Hepatocyte (in vitro differentiated cells): ENCODE measurements at regions not wholly inside any gene's neighbourhood (a gene's known extent, or its start where the extent isn't known, plus 50 kb on each side); places are given as distances from the start of the nearest gene placed in this dataset.

Experiments used
- DNase-seq: peaks from one replicate; pipeline ENCODE4 v3.0.0-alpha.2; 2016; ENCODE audit warnings: low spot score
- H2AFZ ChIP-seq: fragments of 200-600 bp; sonication (generic); 2 replicates; pipeline ENCODE4 v1.6.0; 2016; ENCODE audit warnings: antibody characterized with exemption, mild to moderate bottlenecking
- H3K27ac ChIP-seq: fragments of 200-600 bp; sonication (generic); 2 replicates; pipeline ENCODE4 v1.5.1; 2016; ENCODE audit warnings: mild to moderate bottlenecking
- H3K27me3 ChIP-seq: fragments of 200-600 bp; sonication (generic); 2 replicates; pipeline ENCODE4 v1.6.1; 2016
- H3K36me3 ChIP-seq: fragments of 200-600 bp; sonication (generic); replicated peaks from 2 replicates; pipeline ENCODE4 v1.5.1; 2016; ENCODE audit warnings: low read depth; ENCODE audit not compliant: insufficient read depth
- H3K4me1 ChIP-seq: fragments of 200-600 bp; sonication (generic); 2 replicates; pipeline ENCODE4 v1.5.1; 2016; ENCODE audit warnings: mild to moderate bottlenecking, moderate library complexity; ENCODE audit not compliant: insufficient read depth
- H3K4me2 ChIP-seq: fragments of 200-600 bp; sonication (generic); 2 replicates; pipeline ENCODE4 v1.6.0; 2016
- H3K4me3 ChIP-seq: fragments of 200-600 bp; sonication (generic); 2 replicates; pipeline ENCODE4 v1.5.1; 2016; ENCODE audit warnings: mild to moderate bottlenecking
- H3K79me2 ChIP-seq: fragments of 200-600 bp; sonication (generic); 2 replicates; pipeline ENCODE4 v1.6.0; 2017; ENCODE audit warnings: mild to moderate bottlenecking
- H3K9me2 ChIP-seq: fragments of 200-600 bp; sonication (generic); replicated peaks from 2 replicates; pipeline ENCODE4 v1.6.0; 2017; ENCODE audit warnings: mild to moderate bottlenecking; ENCODE audit not compliant: insufficient read depth
- H3K9me3 ChIP-seq: fragments of 200-600 bp; sonication (generic); 2 replicates; pipeline ENCODE4 v1.5.1; 2016; ENCODE audit warnings: low read depth, mild to moderate bottlenecking
- H4K20me1 ChIP-seq: fragments of 200-600 bp; sonication (generic); 2 replicates; pipeline ENCODE4 v1.6.0; 2016; ENCODE audit warnings: mild to moderate bottlenecking; ENCODE audit not compliant: insufficient read depth, poor library complexity, severe bottlenecking
- CTCF ChIP-seq: fragments of 200-600 bp; sonication (generic); IDR thresholded peaks from 2 replicates; pipeline ENCODE4 v1.5.1; 2016; ENCODE audit warnings: antibody characterized with exemption, mild to moderate bottlenecking; ENCODE audit not compliant: poor library complexity
- EZH2 ChIP-seq: fragments of 200-600 bp; sonication (generic); IDR thresholded peaks from 2 replicates; pipeline ENCODE4 v1.6.1; 2016; ENCODE audit warnings: antibody characterized with exemption, mild to moderate bottlenecking, borderline replicate concordance
- EZH2phosphoT487 ChIP-seq: fragments of 200-600 bp; sonication (generic); IDR thresholded peaks from one replicate; pipeline ENCODE4 v1.6.1; 2018; ENCODE audit warnings: antibody characterized with exemption, mild to moderate bottlenecking, low read depth, moderate library complexity; ENCODE audit not compliant: unreplicated experiment, severe bottlenecking
- WGBS: methylation state at CpG from one replicate; pipeline ENCODE4 v1.1.6; 2016; ENCODE audit warnings: low lambda C conversion rate; ENCODE audit errors: missing lambda C conversion rate; 5-methylcytosine and 5-hydroxymethylcytosine counted together

- Histone ChIP-seq H2AFZ (no peak overlapping the region), H3K4me1 (peaks cover 34% of the 10 kb centered on the region), H3K4me2 (no peak overlapping the region), H3K9me2 (no peaks in the 10 kb centered on the region), H3K27me3 (peaks cover 30% of the 10 kb centered on the region), H3K79me2 (no peaks in the 10 kb centered on the region), H4K20me1 (peaks cover 3% of the 10 kb centered on the region), H3K4me3 (no peak overlapping the region), H3K9me3 (no peaks in the 10 kb centered on the region), H3K36me3 (no peaks in the 10 kb centered on the region), H3K27ac (no peak overlapping the region)
- TF ChIP-seq EZH2 (no peak), CTCF (no peak), EZH2phosphoT487 (no peak)
- 97% methylated on average over 12 of the region's 14 CpGs for WGBS
- DNase-seq, result no peak
These were observed 121.6 kb upstream of the SMURF2 start for GRCh38 chr17:64783556-64784352.

GRCh38 chr17:64783031-64783461, 120.9 kb upstream of the SMURF2 start:
- H3K9me2 ChIP-seq, result no peaks in the 10 kb centered on the region
- H3K36me3 ChIP-seq, result no peaks in the 10 kb centered on the region
- 85% methylated on average over 6 of the region's 6 CpGs for WGBS
- H3K79me2 ChIP-seq, result no peaks in the 10 kb centered on the region
- no peaks in the 10 kb centered on the region for H3K9me3 ChIP-seq
- H3K4me2 ChIP-seq, result no peak overlapping the region
- no peak overlapping the region for H3K4me3 ChIP-seq
- no peak overlapping the region for H3K27ac ChIP-seq
- H3K27me3 ChIP-seq, result peaks cover 34% of the 10 kb centered on the region
- no peak for TF ChIP-seq EZH2phosphoT487
- TF ChIP-seq CTCF, result no peak
- no peak for TF ChIP-seq EZH2
- DNase-seq, result no peak
- H3K4me1 ChIP-seq, result peaks cover 40% of the 10 kb centered on the region
- no peak overlapping the region for H2AFZ ChIP-seq
- H4K20me1 ChIP-seq, result peaks cover 3% of the 10 kb centered on the region

GRCh38 chr17:64781810-64782555, 119.9 kb upstream of the SMURF2 start:
- no peaks in the 10 kb centered on the region for H3K9me2 ChIP-seq
- H3K4me1 ChIP-seq, result peaks cover 45% of the 10 kb centered on the region
- H3K4me3 ChIP-seq, result no peak overlapping the region
- no peak overlapping the region for H3K27ac ChIP-seq
- no peaks in the 10 kb centered on the region for H3K9me3 ChIP-seq
- H3K79me2 ChIP-seq, result no peaks in the 10 kb centered on the region
- no peaks in the 10 kb centered on the region for H3K36me3 ChIP-seq
- peak overlapping the region; percentile 89 for H3K4me2 ChIP-seq
- no peak for DNase-seq
- TF ChIP-seq EZH2phosphoT487, result no peak
- no peak for TF ChIP-seq CTCF
- H3K27me3 ChIP-seq, result peaks cover 44% of the 10 kb centered on the region
- peaks cover 3% of the 10 kb centered on the region for H4K20me1 ChIP-seq
- no peak overlapping the region for H2AFZ ChIP-seq
- WGBS, result 81% methylated on average over 14 of the region's 17 CpGs
